NOMO-1 treated with DMSO at 0.1 percent for 48 hours (cell line): ENCODE measurements at regions not wholly inside any gene's neighbourhood (a gene's known extent, or its start where the extent isn't known, plus 50 kb on each side); places are given as distances from the start of the nearest gene placed in this dataset.

Experiments used
- DNase-seq: peaks from one replicate; lab custom pipeline; 2025; ENCODE audit not compliant: unreplicated experiment; lab: John Stamatoyannopoulos, UW

- no peak for DNase-seq
Measured at GRCh38 chr2:18503376-18504228, 56.9 kb downstream of the RDH14 start.

GRCh38 chr2:18502142-18502541 lies 58.3 kb downstream of the RDH14 start:
- no peak for DNase-seq

DNA sequence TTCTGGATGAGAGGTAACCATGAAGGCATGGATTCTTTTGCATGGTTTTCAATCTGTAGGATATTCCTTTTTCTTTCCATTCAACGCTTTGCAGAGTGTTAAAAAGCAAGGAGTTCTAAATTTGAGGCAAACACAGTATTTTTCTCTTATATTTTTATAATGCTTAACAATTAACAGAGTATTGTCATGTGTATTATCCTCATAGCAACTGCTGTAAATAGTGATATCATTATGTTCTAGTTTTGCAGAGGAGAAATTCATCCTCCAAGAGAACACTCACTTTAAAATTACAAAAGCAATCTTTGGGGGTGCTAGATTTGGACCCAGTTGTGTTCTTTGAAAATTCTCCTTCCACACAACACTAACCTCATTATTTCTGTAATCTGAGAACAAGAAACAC lies 58.7 kb downstream of the RDH14 start:
- no peak for DNase-seq

- no peak for DNase-seq
Measured at GRCh38 chr2:18501156-18501555, 59.3 kb downstream of the RDH14 start.

DNA sequence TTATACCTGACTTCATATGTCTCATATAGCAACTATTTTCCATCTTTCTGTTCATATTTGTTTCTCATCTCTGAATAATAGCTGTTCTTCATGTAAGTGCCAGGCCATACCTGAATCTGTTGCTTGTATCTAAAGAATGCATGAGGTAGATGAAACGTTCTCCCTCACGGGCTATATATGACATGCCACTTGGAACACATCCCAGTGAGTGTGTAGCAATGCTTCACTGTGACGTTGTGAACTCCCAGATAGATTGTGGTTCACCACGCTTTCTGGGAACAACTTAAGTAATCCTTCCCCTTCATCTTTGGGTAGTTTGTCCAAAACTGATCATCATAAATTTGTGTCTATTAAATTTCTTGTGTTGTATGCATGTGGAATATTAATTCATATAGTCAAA lies 60.1 kb downstream of the RDH14 start:
- no peak for DNase-seq

- no peak for DNase-seq
Measured at GRCh38 chr2:18498531-18498930, 61.9 kb downstream of the RDH14 start.

DNA sequence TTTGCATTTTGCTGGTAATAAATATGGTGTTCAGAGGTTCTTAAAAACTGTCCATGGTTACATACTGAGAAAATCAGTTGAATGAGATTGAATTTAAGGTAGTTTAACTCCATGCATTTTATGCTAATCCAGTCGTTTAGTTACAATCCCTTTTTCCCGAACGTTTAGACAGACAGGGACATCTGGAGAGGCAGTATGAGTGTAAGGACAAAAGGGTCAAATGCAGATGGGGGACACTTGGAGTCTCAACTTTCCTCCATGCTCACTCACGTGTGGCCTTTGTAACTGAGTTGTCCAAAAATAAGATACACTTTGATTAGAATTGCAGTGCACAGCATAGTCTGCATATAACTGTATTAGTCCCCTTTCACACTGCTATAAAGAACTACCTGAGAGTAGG lies 63.9 kb downstream of the RDH14 start:
- no peak for DNase-seq

GRCh38 chr2:18495058-18495457 lies 65.4 kb downstream of the RDH14 start:
- DNase-seq = no peak

- DNase-seq = no peak
Measured at GRCh38 chr2:18492721-18493120, 67.7 kb downstream of the RDH14 start.

- DNase-seq = no peak
Measured at GRCh38 chr2:18491577-18491976, 68.9 kb downstream of the RDH14 start.

- no peak for DNase-seq
Measured at GRCh38 chr2:18490901-18491300, 69.6 kb downstream of the RDH14 start.

- DNase-seq = no peak
Measured at GRCh38 chr2:18487106-18487913, 73.1 kb downstream of the RDH14 start.

DNA sequence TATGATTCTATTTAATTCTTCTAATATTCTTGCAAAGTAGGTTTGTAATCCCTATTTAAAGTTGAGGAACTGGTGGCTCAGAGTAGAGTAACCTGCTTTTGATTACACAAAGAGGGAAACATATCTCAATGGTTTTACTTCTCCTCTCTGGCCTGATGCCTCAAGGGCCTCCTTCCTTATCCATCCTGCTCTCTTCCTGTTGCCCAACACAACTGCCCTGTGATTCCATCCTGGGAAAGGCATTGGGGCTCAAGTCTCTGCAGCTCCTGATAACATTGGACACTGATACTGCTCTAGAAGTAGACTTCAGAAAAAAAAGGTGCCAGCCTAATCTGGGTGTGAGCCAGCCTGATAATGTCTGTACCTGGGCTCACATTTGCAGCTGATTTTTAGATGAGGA lies 75.8 kb downstream of the RDH14 start:
- no peak for DNase-seq

GRCh38 chr2:18483896-18484295 lies 76.6 kb downstream of the RDH14 start:
- no peak for DNase-seq

GRCh38 chr2:18482666-18483065 lies 77.8 kb downstream of the RDH14 start:
- DNase-seq = no peak

GRCh38 chr2:18479947-18480369 lies 80.5 kb downstream of the RDH14 start:
- no peak for DNase-seq

GRCh38 chr2:18477293-18477692 lies 83.2 kb downstream of the RDH14 start:
- DNase-seq = no peak

GRCh38 chr2:18476484-18476883 lies 84.0 kb downstream of the RDH14 start:
- no peak for DNase-seq

- DNase-seq = no peak
Measured at GRCh38 chr2:18475884-18476283, 84.6 kb downstream of the RDH14 start.

- no peak for DNase-seq
Measured at GRCh38 chr2:18474700-18475099, 85.8 kb downstream of the RDH14 start.

DNA sequence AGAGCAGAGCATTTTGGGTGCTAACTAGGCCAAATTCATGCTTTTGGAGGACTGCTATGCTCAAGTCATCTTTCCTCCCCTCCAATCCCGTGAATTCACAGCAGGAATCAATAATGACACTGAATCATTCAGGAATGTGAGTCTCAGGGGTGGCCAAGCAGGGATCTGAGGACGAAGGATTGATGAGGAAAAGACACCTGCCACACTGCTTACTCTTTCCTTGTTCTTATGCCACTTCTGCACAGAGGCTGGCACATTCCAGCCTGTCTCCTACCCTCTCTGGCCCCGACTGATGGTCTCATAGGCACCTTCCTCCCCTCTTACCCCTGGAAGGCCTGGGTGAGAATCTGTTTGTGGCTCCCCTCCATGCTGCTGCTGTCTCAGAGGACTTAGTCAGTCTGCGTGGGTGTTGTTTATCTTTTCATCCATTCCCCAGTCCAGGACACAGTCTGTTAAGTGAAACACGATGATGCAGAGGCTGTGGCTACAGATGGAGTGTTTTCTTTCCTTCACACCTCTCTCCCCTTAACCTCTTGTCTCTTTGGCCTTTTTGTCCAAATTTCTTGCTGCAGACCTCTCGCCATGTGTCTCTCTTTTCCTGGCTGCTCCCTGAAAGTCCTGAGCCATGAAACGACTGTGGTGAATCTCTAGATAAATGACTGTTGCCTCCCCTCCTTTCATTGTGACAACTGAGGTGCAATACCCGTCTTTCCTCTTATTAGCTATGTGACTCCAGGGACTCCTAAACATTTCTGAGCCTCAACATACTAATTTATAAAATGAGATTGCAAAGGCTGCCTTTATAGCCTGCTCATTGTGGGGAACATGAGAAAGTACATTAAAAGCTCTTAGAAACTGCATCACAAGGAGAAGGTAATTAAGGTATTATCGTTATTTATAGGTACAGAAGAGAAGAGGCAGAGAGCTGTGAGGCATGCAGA lies 86.9 kb downstream of the RDH14 start:
- DNase-seq = no peak
